Dermis microvascular lymphatic vessel endothelial cell (primary cell): ENCODE measurements at regions not wholly inside any gene's neighbourhood (a gene's known extent, or its start where the extent isn't known, plus 50 kb on each side); places are given as distances from the start of the nearest gene placed in this dataset.

Experiments used
- DNase-seq, 2 donors: peaks; one replicate each; pipeline versions ENCODE4 v3.0.0 to v3.0.0-alpha.2; 2010; ENCODE audit warnings: low read depth in 2 of 2

- no peak for DNase-seq
Measured at GRCh38 chr2:144083211-144083610, 436.7 kb downstream of the ZEB2 start.

- no peak for DNase-seq
Measured at GRCh38 chr2:144082777-144083176, 437.1 kb downstream of the ZEB2 start.

GRCh38 chr2:144082327-144082726, 437.6 kb downstream of the ZEB2 start:
- DNase-seq = no peak

- no peak for DNase-seq
Measured at GRCh38 chr2:144081272-144081671, 438.6 kb downstream of the ZEB2 start.

GRCh38 chr2:144079803-144080202, 440.1 kb downstream of the ZEB2 start:
- DNase-seq = no peak

GRCh38 chr2:144078802-144079724, 440.9 kb downstream of the ZEB2 start:
- no peak for DNase-seq

GRCh38 chr2:144078106-144078505, 441.8 kb downstream of the ZEB2 start:
- no peak for DNase-seq

GRCh38 chr2:144074450-144074849, 445.5 kb downstream of the ZEB2 start:
- no peak for DNase-seq

- no peak for DNase-seq
Measured at GRCh38 chr2:144071461-144071860, 448.5 kb downstream of the ZEB2 start.

GRCh38 chr2:144067506-144067905, 452.4 kb downstream of the ZEB2 start:
- DNase-seq = no peak

GRCh38 chr2:144063602-144064001, 456.3 kb downstream of the ZEB2 start:
- no peak for DNase-seq

- no peak for DNase-seq
Measured at GRCh38 chr2:144054911-144055310, 465.0 kb downstream of the ZEB2 start.

GRCh38 chr2:144052083-144052482, 467.8 kb downstream of the ZEB2 start:
- no peak for DNase-seq

- no peak for DNase-seq
Measured at GRCh38 chr2:144049137-144049536, 470.8 kb downstream of the ZEB2 start.

- DNase-seq = no peak
Measured at GRCh38 chr2:144048631-144049060, 471.3 kb downstream of the ZEB2 start.

- DNase-seq = no peak
Measured at GRCh38 chr2:144042751-144043150, 477.2 kb downstream of the ZEB2 start.

GRCh38 chr2:144041612-144042011, 478.3 kb downstream of the ZEB2 start:
- no peak for DNase-seq

- no peak for DNase-seq
Measured at GRCh38 chr2:144040834-144041233, 479.1 kb downstream of the ZEB2 start.

GRCh38 chr2:144032566-144032965, 487.4 kb downstream of the ZEB2 start:
- no peak for DNase-seq

GRCh38 chr2:144030791-144031190, 489.1 kb downstream of the ZEB2 start:
- DNase-seq = no peak

GRCh38 chr2:144027593-144027992, 492.3 kb downstream of the ZEB2 start:
- no peak for DNase-seq

GRCh38 chr2:144026753-144027152, 493.2 kb downstream of the ZEB2 start:
- no peak for DNase-seq

- no peak for DNase-seq
Measured at GRCh38 chr2:144020047-144020446, 499.9 kb downstream of the ZEB2 start.
